ENCODE measurements at regions not wholly inside any gene's neighbourhood (a gene's known extent, or its start where the extent isn't known, plus 50 kb on each side); places are given as distances from the start of the nearest gene placed in this dataset.
"Not testable (repeated sequence)": the region's sequence is repeated elsewhere in the genome, so short reads cannot be mapped to it uniquely, and the experiment has no call there.

- H3K4me1 ChIP-seq: no peaks in the 10 kb centered on the region
- H3K27me3 ChIP-seq: no peaks in the 10 kb centered on the region
- 24 to 39% methylated on average over 3 of the region's 3 CpGs for WGBS, 2 donors
- no peak overlapping the region for H3K27ac ChIP-seq
- H3K4me3 ChIP-seq: no peak overlapping the region
- no peak for DNase-seq
- H3K36me3 ChIP-seq: no peaks in the 10 kb centered on the region
- intact Hi-C loops (cut with DNase I): no loop called here
- no peaks in the 10 kb centered on the region for H3K9me3 ChIP-seq
- no peak for TF ChIP-seq CTCF (IDR thresholded peaks at IDR 0.05)
Measured at GRCh38 chr10:20552382-20552781, 344.7 kb downstream of the NEBL start.

- no peak for TF ChIP-seq POLR2A (IDR thresholded peaks at IDR 0.05)
- WGBS, 2 donors: 75 to 100% methylated on average over 2 of the region's 2 CpGs
Measured at GRCh38 chr10:20551761-20552160, 345.4 kb downstream of the NEBL start.

GRCh38 chr10:20535897-20536881 is 360.9 kb downstream of the NEBL start:
- DNase-seq: no peak

More at GRCh38 chr10:20551761-20552160, 345.4 kb downstream of the NEBL start:
- H3K27me3 ChIP-seq: no peaks in the 10 kb centered on the region
- intact Hi-C loops (cut with DNase I): no loop called here
- H3K9me3 ChIP-seq: no peaks in the 10 kb centered on the region
- H3K4me1 ChIP-seq: no peaks in the 10 kb centered on the region
- H3K36me3 ChIP-seq: no peaks in the 10 kb centered on the region
- no peak overlapping the region for H3K27ac ChIP-seq
- DNase-seq: no peak
- H3K4me3 ChIP-seq: no peak overlapping the region

GRCh38 chr10:20531241-20531883 is 365.7 kb downstream of the NEBL start:
- WGBS, 2 donors: 79 to 89% methylated on average over 8 to 13 of the region's 20 CpGs
- H3K9me3 ChIP-seq; intact Hi-C loops (cut with DNase I); DNase-seq; H3K27me3 ChIP-seq; H3K27ac ChIP-seq; H3K4me1 ChIP-seq; H3K36me3 ChIP-seq: not testable (repeated sequence)
- H3K4me3 ChIP-seq: peak overlapping the region in 1 of 4 donors; percentile 30

More at GRCh38 chr10:20535897-20536881, 360.9 kb downstream of the NEBL start:
- Histone ChIP-seq H3K27me3 (no peaks in the 10 kb centered on the region), H3K4me1 (no peaks in the 10 kb centered on the region), H3K9me3 (no peaks in the 10 kb centered on the region), H3K36me3 (no peaks in the 10 kb centered on the region), H3K27ac (no peak overlapping the region), H3K4me3 (no peak overlapping the region)
- no peak for TF ChIP-seq CTCF (IDR thresholded peaks at IDR 0.05)
- no peak for TF ChIP-seq POLR2A (IDR thresholded peaks at IDR 0.05)
- 50 to 58% methylated on average over 7 of the region's 7 CpGs for WGBS, 2 donors
- intact Hi-C loops (cut with DNase I): no loop called here

GRCh38 chr10:20521186-20521585 is 375.9 kb downstream of the NEBL start:
- H3K4me3 ChIP-seq: no peak overlapping the region
- DNase-seq: no peak
- TF ChIP-seq CTCF (IDR thresholded peaks at IDR 0.05): no peak
- no peak for TF ChIP-seq POLR2A (IDR thresholded peaks at IDR 0.05)
- 83 to 84% methylated on average over 5 of the region's 5 CpGs for WGBS, 2 donors
- H3K27ac ChIP-seq: no peak overlapping the region
- no peaks in the 10 kb centered on the region for H3K27me3 ChIP-seq
- H3K4me1 ChIP-seq: no peaks in the 10 kb centered on the region
- intact Hi-C loops (cut with DNase I): no loop called here
- H3K36me3 ChIP-seq: no peaks in the 10 kb centered on the region
- no peaks in the 10 kb centered on the region for H3K9me3 ChIP-seq

GRCh38 chr10:20515654-20516053 is 381.5 kb downstream of the NEBL start:
- no peaks in the 10 kb centered on the region for H3K9me3 ChIP-seq
- no peak overlapping the region for H3K4me3 ChIP-seq
- WGBS, 2 donors: 85 to 89% methylated on average over 3 of the region's 3 CpGs
- intact Hi-C loops (cut with DNase I): no loop called here
- H3K4me1 ChIP-seq: no peaks in the 10 kb centered on the region
- H3K27me3 ChIP-seq: no peaks in the 10 kb centered on the region
- no peaks in the 10 kb centered on the region for H3K36me3 ChIP-seq
- DNase-seq: no peak
- no peak overlapping the region for H3K27ac ChIP-seq
- TF ChIP-seq POLR2A (IDR thresholded peaks at IDR 0.05): no peak
- no peak for TF ChIP-seq CTCF (IDR thresholded peaks at IDR 0.05)

Data from esophagus squamous epithelium (tissue), 5 donors.